Endothelial cell of umbilical vein (primary cell): ENCODE measurements at regions not wholly inside any gene's neighbourhood (a gene's known extent, or its start where the extent isn't known, plus 50 kb on each side); places are given as distances from the start of the nearest gene placed in this dataset.

Experiments
- BruUV-seq: library from RNA; stranded (reverse); fragments of 400-500 nt; replicated peaks from 2 replicates; lab custom pipeline; 2021; lab: Mats Ljungman, UMichigan
- CTCF ChIA-PET: fragments of 300-600, 350-600 bp; sonication (Branson Sonifier 250); formaldehyde crosslinking; loops from one replicate; lab custom pipeline; 2021; ENCODE audit warnings: antibody characterized with exemption, inconsistent platforms; lab: Charles Lee
- POLR2A ChIA-PET: fragments of 300-600, 350-600 bp; sonication (Branson Sonifier 250); formaldehyde crosslinking; loops from one replicate; lab custom pipeline; 2021; ENCODE audit warnings: antibody characterized with exemption, inconsistent platforms; lab: Charles Lee
- DNase-seq: peaks from one replicate; pipeline ENCODE4 v3.0.0-alpha.2; 2011; ENCODE audit warnings: low read depth, low spot score
- FAIRE-seq: peaks from 2 replicates; lab custom pipeline; 2011; peaks lifted over from hg19 to GRCh38; lab: Jason Lieb, UNC
- H2AFZ ChIP-seq: 2 replicates; pipeline ENCODE4 v1.6.0; 2012; ENCODE audit warnings: low read depth, low read length, control low read depth, inconsistent platforms
- H3K27ac ChIP-seq: 2 replicates; pipeline ENCODE4 v1.5.1; 2011; ENCODE audit warnings: low read depth, mild to moderate bottlenecking, control low read depth, low read length, moderate library complexity; ENCODE audit not compliant: insufficient read depth
- H3K27me3 ChIP-seq, 2 experiments: 2 replicates each; pipeline versions ENCODE4 v1.6.0 to v1.6.1; 2011; ENCODE audit warnings: low read length in 2 of 2, mixed read lengths in 1 of 2; ENCODE audit not compliant: control insufficient read depth in 2 of 2, insufficient read depth in 2 of 2
- H3K36me3 ChIP-seq, 2 experiments: 2 replicates in 1 of 2; 3 replicates in 1 of 2; pipeline ENCODE4 v1.5.1; 2011; ENCODE audit warnings: low read length in 2 of 2, mild to moderate bottlenecking in 1 of 2, moderate library complexity in 1 of 2; ENCODE audit not compliant: control insufficient read depth in 2 of 2, insufficient read depth in 2 of 2; ENCODE audit errors: extremely low read depth in 1 of 2
- H3K4me1 ChIP-seq: 3 replicates; pipeline ENCODE4 v1.5.1; 2011; ENCODE audit warnings: mild to moderate bottlenecking, low read length; ENCODE audit not compliant: control insufficient read depth, insufficient read depth; ENCODE audit errors: extremely low read depth
- H3K4me2 ChIP-seq: 2 replicates; pipeline ENCODE4 v1.6.1; 2011; ENCODE audit warnings: low read length, control low read depth, mixed read lengths; ENCODE audit not compliant: insufficient read depth
- H3K4me3 ChIP-seq, 3 experiments: fragments of 200-600 bp in 1 of 3; sonication (generic), shearing (Covaris generic) in 1 of 3; replicated peaks in 1 of 3; 2 replicates each; pipeline ENCODE4 v1.5.1; 2011 to 2016; ENCODE audit warnings: control low read depth in 3 of 3, low read length in 3 of 3, mild to moderate bottlenecking in 2 of 3, inconsistent platforms in 1 of 3, low read depth in 1 of 3, moderate library complexity in 1 of 3; ENCODE audit not compliant: insufficient read depth in 1 of 3
- H3K79me2 ChIP-seq: 2 replicates; pipeline ENCODE4 v1.6.0; 2012; ENCODE audit warnings: low read length, inconsistent platforms; ENCODE audit not compliant: control insufficient read depth, insufficient read depth
- H3K9ac ChIP-seq: replicated peaks from 2 replicates; pipeline ENCODE3; 2011; ENCODE audit warnings: low read length, control low read depth; ENCODE audit not compliant: insufficient read depth; ENCODE audit errors: extremely low read depth
- H3K9me1 ChIP-seq: replicated peaks from 3 replicates; pipeline ENCODE4 v1.6.0; 2011; ENCODE audit warnings: mild to moderate bottlenecking, low read length; ENCODE audit not compliant: control insufficient read depth, insufficient read depth; ENCODE audit errors: extremely low read depth
- H3K9me3 ChIP-seq: replicated peaks from 2 replicates; pipeline ENCODE4 v1.5.1; 2012; ENCODE audit warnings: low read length, inconsistent platforms; ENCODE audit not compliant: control insufficient read depth, insufficient read depth
- H4K20me1 ChIP-seq: replicated peaks from 2 replicates; pipeline ENCODE3; 2011; ENCODE audit warnings: mild to moderate bottlenecking, low read length; ENCODE audit not compliant: control insufficient read depth, insufficient read depth; ENCODE audit errors: extremely low read depth
- CTCF ChIP-seq, 2 donors: IDR thresholded peaks; 1 replicate in 1 of 2; 2 replicates in 1 of 2; pipeline ENCODE4 v1.5.1; 2011; ENCODE audit warnings: low read length in 2 of 2, mild to moderate bottlenecking in 2 of 2, moderate library complexity in 2 of 2, control low read depth in 1 of 2, inconsistent platforms in 1 of 2, low read depth in 1 of 2; ENCODE audit not compliant: insufficient read depth in 1 of 2; ENCODE audit errors: extremely low read depth in 1 of 2
- EZH2 ChIP-seq: IDR thresholded peaks from 2 replicates; pipeline ENCODE4 v1.6.1; 2012; ENCODE audit warnings: borderline replicate concordance, low read depth, mild to moderate bottlenecking, moderate library complexity, low read length, inconsistent platforms; ENCODE audit not compliant: severe bottlenecking
- FOS ChIP-seq: IDR thresholded peaks from 2 replicates; pipeline ENCODE4 v1.6.1; 2011; ENCODE audit warnings: mild to moderate bottlenecking, low read length, moderate library complexity, borderline replicate concordance; ENCODE audit not compliant: insufficient read depth
- GATA2 ChIP-seq: IDR thresholded peaks from 2 replicates; pipeline ENCODE4 v1.7.0; 2011; ENCODE audit warnings: low read depth, mild to moderate bottlenecking, moderate library complexity, mixed read lengths, low read length; ENCODE audit not compliant: insufficient read length, insufficient read depth
- JUN ChIP-seq: IDR thresholded peaks from 2 replicates; pipeline ENCODE4 v1.6.1; 2011; ENCODE audit warnings: borderline replicate concordance, low read depth; ENCODE audit not compliant: insufficient read length, insufficient read depth
- MAX ChIP-seq: IDR thresholded peaks from 2 replicates; pipeline ENCODE4 v1.6.1; 2011; ENCODE audit not compliant: insufficient read depth, insufficient read length
- MYC ChIP-seq: IDR thresholded peaks from one replicate; pipeline ENCODE4 v1.6.1; 2011; ENCODE audit warnings: mild to moderate bottlenecking, low read depth, low read length
- POLR2A ChIP-seq: IDR thresholded peaks from 2 replicates; pipeline ENCODE4 v1.6.1; 2012; ENCODE audit warnings: low read depth, mild to moderate bottlenecking, control low read depth, low read length
- POLR2AphosphoS5 ChIP-seq: IDR thresholded peaks from 2 replicates; pipeline ENCODE4 v1.6.1; 2012; ENCODE audit warnings: low read depth, mild to moderate bottlenecking, control low read depth, low read length, moderate library complexity; ENCODE audit not compliant: insufficient read depth
- dilution Hi-C: fragments of 300-500 bp; cut with MboI; formaldehyde crosslinking; loops from one replicate; pipeline ENCODE4 v1.15.0; 2019; ENCODE audit warnings: low sequenced_read_pairs; ENCODE audit not compliant: extremely low pct_ligation_motif_present
- intact Hi-C: fragments of 100-400 bp; cut with micrococcal nuclease; formaldehyde crosslinking; loops from one replicate; pipeline ENCODE4 v1.10.0; 2022

- no peak overlapping the region for H3K4me2 ChIP-seq
- H2AFZ ChIP-seq, result no peak overlapping the region
- no peaks in the 10 kb centered on the region for H3K9me3 ChIP-seq
- H3K4me3 ChIP-seq, result no peak overlapping the region
- H3K79me2 ChIP-seq, result no peaks in the 10 kb centered on the region
- H3K27ac ChIP-seq, result no peak overlapping the region
- intact Hi-C loops, result no loop called here
- DNase-seq (no peak), FAIRE-seq (no peak)
- TF ChIP-seq POLR2A, result no peak
- TF ChIP-seq MAX, result no peak
- no peak for TF ChIP-seq POLR2AphosphoS5
- TF ChIP-seq FOS, result no peak
- ChIA-PET POLR2A (no interaction called here), CTCF (no interaction called here)
- dilution Hi-C loops, result no loop called here
- no peaks in the 10 kb centered on the region for H3K36me3 ChIP-seq
- H3K9me1 ChIP-seq, result no peaks in the 10 kb centered on the region
- no peaks in the 10 kb centered on the region for H3K27me3 ChIP-seq
- no peak overlapping the region for H3K9ac ChIP-seq
- no peaks in the 10 kb centered on the region for H4K20me1 ChIP-seq
- H3K4me1 ChIP-seq, result no peaks in the 10 kb centered on the region
- no TSS peak for BruUV-seq
These were observed 188.1 kb upstream of the STEAP1 start for GRCh38 chr7:89966067-89966664.

- intact Hi-C loops, result loop anchor here (5.0 kb wide), 1 partner anchor 97 kb away; no protein-coding TSS in a partner anchor
- no peaks in the 10 kb centered on the region for H4K20me1 ChIP-seq
- dilution Hi-C loops, result no loop called here
- no peak for FAIRE-seq
- no peak overlapping the region for H3K9ac ChIP-seq
- no peaks in the 10 kb centered on the region for H3K79me2 ChIP-seq
- POLR2A ChIA-PET, result no interaction called here
- H3K36me3 ChIP-seq, result no peaks in the 10 kb centered on the region
- H3K9me1 ChIP-seq, result no peaks in the 10 kb centered on the region
- H3K4me1 ChIP-seq, result no peaks in the 10 kb centered on the region
- TF ChIP-seq MYC, result no peak
- no peak for TF ChIP-seq POLR2AphosphoS5
- no peak for TF ChIP-seq JUN
- TF ChIP-seq MAX, result no peak
- TF ChIP-seq EZH2, result no peak
- TF ChIP-seq FOS, result no peak
- TF ChIP-seq POLR2A, result no peak
- no peak for TF ChIP-seq GATA2
- no peak for TF ChIP-seq CTCF (IDR thresholded peaks at IDR 0.05; ENCODE audit: extremely low read depth in 1 of 2, insufficient read depth in 1 of 2, low read depth in 1 of 2, low read length in 2 of 2)
- H3K9me3 ChIP-seq, result no peaks in the 10 kb centered on the region
- no TSS peak for BruUV-seq
- H3K4me2 ChIP-seq, result no peak overlapping the region
- no peak overlapping the region for H3K27ac ChIP-seq
- no peak overlapping the region for H3K4me3 ChIP-seq
- H3K27me3 ChIP-seq, result no peaks in the 10 kb centered on the region
- no peak for DNase-seq
- CTCF ChIA-PET, result no interaction called here
- no peak overlapping the region for H2AFZ ChIP-seq
These were observed 178.7 kb upstream of the STEAP1 start for GRCh38 chr7:89975577-89975976.
